Left ventricle myocardium inferior (tissue), 1 donor: ENCODE measurements at regions not wholly inside any gene's neighbourhood (a gene's known extent, or its start where the extent isn't known, plus 50 kb on each side); places are given as distances from the start of the nearest gene placed in this dataset.

ENCODE experiments used
- DNase-seq: peaks from one replicate; pipeline ENCODE4 v3.0.0-alpha.2; 2020
- H3K27ac ChIP-seq: fragments of 200-600 bp; replicated peaks from 2 replicates; pipeline ENCODE4 v1.8.0; 2021
- H3K27me3 ChIP-seq: fragments of 200-600 bp; 2 replicates; pipeline ENCODE4 v1.8.0; 2021; ENCODE audit warnings: low read depth
- H3K36me3 ChIP-seq: fragments of 200-600 bp; 2 replicates; pipeline ENCODE4 v1.8.0; 2021
- H3K4me1 ChIP-seq: fragments of 200-600 bp; 2 replicates; pipeline ENCODE4 v1.8.0; 2021
- H3K4me3 ChIP-seq: fragments of 200-600 bp; 2 replicates; pipeline ENCODE4 v1.8.0; 2021; ENCODE audit warnings: mild to moderate bottlenecking, moderate library complexity
- H3K9me3 ChIP-seq: fragments of 200-600 bp; replicated peaks from 2 replicates; pipeline ENCODE4 v1.8.0; 2021
- intact Hi-C: fragments of 100-400 bp; cut with micrococcal nuclease; formaldehyde crosslinking; loops from one replicate; pipeline ENCODE4 v1.11.0; 2022
- TF ChIP-seq, protein P1 (sequence below): fragments of 200-600 bp; IDR thresholded peaks from 2 replicates; pipeline ENCODE4 v1.8.0; 2021; ENCODE audit warnings: antibody characterized with exemption, mild to moderate bottlenecking, borderline replicate concordance
- donor health status: DM: no; HTN: yes; CAD: no; lungs with severe emphysema.

DNA sequence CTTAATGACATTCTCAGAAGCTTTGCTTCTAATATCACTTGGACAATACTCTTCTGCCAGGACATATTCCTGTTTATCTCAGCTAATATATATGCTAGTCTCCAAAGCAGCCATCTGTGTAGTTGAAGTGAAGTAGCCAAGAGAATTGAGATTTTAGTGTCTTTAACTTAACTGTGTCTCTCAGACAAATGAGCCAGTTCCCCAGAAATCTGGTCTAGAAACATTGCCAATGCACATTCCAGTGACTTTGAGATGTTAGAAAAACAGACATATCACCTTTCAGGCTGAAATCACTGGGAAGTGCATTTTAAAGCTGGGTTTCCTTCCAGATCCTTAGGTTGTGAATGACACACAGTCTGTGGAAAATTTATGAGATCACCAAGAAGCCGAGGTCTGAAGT, 114.6 kb downstream of the MTX3 start:
- DNase-seq = no peak
- H3K36me3 ChIP-seq = no peaks in the 10 kb centered on the region
- intact Hi-C loops = no loop called here
- H3K4me1 ChIP-seq = peaks cover 37% of the 10 kb centered on the region
- no peaks in the 10 kb centered on the region for H3K9me3 ChIP-seq
- H3K27ac ChIP-seq = peak overlapping the region; percentile 70
- no peak overlapping the region for H3K4me3 ChIP-seq
- TF ChIP-seq, protein P1, sequence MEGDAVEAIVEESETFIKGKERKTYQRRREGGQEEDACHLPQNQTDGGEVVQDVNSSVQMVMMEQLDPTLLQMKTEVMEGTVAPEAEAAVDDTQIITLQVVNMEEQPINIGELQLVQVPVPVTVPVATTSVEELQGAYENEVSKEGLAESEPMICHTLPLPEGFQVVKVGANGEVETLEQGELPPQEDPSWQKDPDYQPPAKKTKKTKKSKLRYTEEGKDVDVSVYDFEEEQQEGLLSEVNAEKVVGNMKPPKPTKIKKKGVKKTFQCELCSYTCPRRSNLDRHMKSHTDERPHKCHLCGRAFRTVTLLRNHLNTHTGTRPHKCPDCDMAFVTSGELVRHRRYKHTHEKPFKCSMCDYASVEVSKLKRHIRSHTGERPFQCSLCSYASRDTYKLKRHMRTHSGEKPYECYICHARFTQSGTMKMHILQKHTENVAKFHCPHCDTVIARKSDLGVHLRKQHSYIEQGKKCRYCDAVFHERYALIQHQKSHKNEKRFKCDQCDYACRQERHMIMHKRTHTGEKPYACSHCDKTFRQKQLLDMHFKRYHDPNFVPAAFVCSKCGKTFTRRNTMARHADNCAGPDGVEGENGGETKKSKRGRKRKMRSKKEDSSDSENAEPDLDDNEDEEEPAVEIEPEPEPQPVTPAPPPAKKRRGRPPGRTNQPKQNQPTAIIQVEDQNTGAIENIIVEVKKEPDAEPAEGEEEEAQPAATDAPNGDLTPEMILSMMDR = no peak
- H3K27me3 ChIP-seq = no peaks in the 10 kb centered on the region

DNA sequence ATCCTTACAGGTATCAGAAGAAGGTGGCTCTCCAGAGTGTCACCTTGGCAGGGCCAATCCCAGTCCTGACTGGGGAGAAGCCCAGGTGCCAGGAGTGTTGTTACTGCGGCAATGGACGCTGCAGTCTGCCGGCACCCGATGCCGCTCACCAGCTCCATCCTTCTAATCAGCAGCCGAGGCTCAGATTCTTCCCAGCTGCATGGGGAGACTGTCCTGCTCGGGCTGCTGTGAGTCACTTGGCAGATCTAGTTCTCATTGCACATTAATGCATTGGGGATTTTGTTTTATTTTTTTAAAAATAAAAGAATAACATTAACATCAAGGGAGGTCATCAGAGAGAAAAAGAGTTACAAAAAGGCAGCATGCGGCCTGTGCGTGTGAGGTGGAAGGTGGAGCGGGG, 115.8 kb downstream of the MTX3 start:
- H3K27ac ChIP-seq = peak overlapping the region; percentile 70
- H3K4me3 ChIP-seq = no peak overlapping the region
- H3K36me3 ChIP-seq = no peaks in the 10 kb centered on the region
- peak; percentile 41 for DNase-seq
- H3K4me1 ChIP-seq = peaks cover 42% of the 10 kb centered on the region
- intact Hi-C loops = no loop called here
- H3K9me3 ChIP-seq = no peaks in the 10 kb centered on the region
- TF ChIP-seq, protein P1 = no peak
- H3K27me3 ChIP-seq = no peaks in the 10 kb centered on the region

DNA sequence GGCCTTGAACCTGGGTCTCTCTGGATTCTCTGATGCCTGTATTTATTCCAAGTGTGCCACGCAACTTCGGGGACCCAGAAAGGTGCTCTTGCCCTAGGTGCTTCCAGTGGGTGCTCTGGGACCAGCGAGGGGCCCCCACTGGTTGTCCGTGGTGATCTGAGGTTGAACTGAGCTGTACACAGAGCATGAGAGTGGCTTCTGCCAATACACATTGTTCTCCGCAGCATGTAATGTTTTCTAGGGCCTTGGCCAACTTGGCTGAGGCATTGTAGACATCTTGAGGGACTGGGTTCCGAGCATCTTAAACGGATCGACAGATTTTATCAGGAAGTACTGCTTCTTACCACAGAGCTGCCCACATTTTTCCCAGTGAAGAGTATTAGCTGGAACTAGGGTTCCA, 117.9 kb downstream of the MTX3 start:
- intact Hi-C loops = no loop called here
- Histone ChIP-seq H3K9me3 (no peaks in the 10 kb centered on the region), H3K4me1 (peaks cover 42% of the 10 kb centered on the region), H3K27me3 (no peaks in the 10 kb centered on the region), H3K27ac (peak overlapping the region; percentile 76), H3K4me3 (no peak overlapping the region), H3K36me3 (no peaks in the 10 kb centered on the region)
- DNase-seq = no peak
- TF ChIP-seq, protein P1 = no peak

DNA sequence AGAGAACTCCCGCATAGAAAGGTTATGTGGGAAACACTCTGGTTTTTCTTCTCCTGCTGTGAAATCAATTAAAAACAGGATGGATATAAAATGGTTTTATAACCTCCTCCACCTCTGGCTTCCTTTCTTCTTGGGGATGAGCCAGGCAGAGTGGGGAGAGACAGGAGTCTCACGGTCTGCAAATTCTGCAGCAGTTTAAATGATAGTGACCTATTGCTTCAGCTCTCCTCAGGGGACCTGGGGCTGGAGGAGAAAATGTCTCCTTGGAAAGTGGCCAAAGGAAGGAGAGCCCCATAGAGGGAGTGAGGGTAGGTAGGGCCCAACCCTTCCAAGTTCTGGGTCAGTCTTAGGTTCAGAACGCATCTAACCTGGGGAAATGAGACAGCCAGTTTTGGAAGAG, 118.8 kb downstream of the MTX3 start:
- intact Hi-C loops = no loop called here
- peak overlapping the region; percentile 76 for H3K27ac ChIP-seq
- H3K4me1 ChIP-seq = peaks cover 42% of the 10 kb centered on the region
- no peaks in the 10 kb centered on the region for H3K36me3 ChIP-seq
- H3K4me3 ChIP-seq = no peak overlapping the region
- DNase-seq = no peak
- no peaks in the 10 kb centered on the region for H3K27me3 ChIP-seq
- TF ChIP-seq, protein P1 = no peak
- H3K9me3 ChIP-seq = no peaks in the 10 kb centered on the region

DNA sequence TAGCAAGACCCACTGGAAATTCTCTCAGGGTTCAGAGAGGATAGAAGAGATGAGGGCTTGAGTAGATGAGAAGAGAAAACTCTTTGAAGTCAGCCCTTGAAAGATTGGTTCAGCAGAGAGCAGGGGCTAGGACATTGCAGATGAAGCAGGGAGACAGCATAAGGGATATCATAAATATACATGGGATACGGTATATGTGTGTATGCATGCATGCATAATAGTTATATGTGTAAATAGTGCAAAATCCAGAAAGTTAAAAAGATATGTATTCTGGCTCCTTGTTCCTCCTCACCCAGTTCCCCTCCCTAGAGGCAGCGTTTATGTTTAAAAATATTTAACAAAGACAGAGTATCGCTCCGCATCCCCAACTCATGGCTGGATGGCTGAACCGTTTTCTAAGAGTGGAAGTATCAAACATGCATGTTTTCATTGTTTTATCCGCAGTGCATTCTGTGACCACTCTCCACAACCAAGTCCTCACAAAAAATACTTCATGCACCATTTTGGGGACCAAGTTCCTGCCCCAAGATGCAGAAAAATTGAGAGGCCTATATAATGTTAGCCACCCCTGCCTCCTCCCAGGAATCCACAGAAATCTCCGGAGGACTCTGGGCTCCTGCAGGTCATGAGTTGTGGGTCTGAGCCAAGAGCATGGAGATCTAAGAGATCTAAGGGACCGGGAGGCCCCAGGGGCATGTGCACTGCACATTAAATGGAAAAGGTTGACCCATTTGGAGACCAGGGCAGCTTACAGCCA, 119.5 kb downstream of the MTX3 start:
- DNase-seq = no peak
- H3K9me3 ChIP-seq = no peaks in the 10 kb centered on the region
- H3K27ac ChIP-seq = peak overlapping the region; percentile 76
- H3K4me3 ChIP-seq = no peak overlapping the region
- peaks cover 42% of the 10 kb centered on the region for H3K4me1 ChIP-seq
- H3K27me3 ChIP-seq = no peaks in the 10 kb centered on the region
- TF ChIP-seq, protein P1 = no peak
- H3K36me3 ChIP-seq = no peaks in the 10 kb centered on the region
- intact Hi-C loops = no loop called here
